ENCODE measurements at regions not wholly inside any gene's neighbourhood (a gene's known extent, or its start where the extent isn't known, plus 50 kb on each side); places are given as distances from the start of the nearest gene placed in this dataset.

DNA sequence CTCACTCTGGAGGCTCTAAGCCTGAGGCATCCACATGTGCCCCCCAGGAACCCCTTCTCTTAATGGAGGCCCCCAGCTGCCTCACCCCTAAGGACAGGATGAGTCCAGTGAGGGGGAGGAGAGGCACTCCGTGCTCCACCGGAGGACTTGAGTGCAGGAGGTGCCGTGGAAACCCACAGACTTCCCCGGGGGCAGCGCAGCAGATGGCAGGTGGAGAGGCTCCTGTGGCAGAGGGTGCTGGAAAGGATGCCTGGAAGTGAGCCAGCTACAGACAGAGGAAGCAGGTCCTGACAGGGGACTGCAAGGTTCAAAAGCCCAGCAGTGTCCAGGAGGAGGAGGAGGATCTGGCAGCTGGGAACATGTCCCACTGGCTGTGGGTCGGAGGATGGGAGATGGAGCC, 1384.0 kb downstream of the TBC1D22A start:
- DNase-seq (ENCODE audit: low read depth in 2 of 2), result no peak

DNA sequence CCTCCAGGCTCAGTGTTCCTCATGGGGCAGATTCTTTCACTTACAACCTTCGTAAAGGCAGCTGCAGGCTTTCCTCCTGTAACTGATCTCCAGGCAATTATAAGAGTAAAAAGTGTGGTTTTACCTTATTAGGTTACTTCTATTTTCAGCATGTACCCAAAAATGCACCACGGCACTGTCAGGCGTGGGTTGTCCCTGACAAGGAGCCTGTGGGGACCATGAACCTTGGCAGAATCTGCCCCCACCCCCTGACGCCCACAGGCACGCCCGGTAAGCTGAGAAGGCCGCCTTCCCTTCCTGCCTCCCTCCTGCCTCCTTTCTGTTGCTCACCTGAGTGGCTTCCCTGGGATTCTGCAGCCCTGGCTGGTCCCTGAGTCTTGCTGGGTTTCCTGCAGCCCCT, 1383.3 kb downstream of the TBC1D22A start:
- no peak for DNase-seq (ENCODE audit: low read depth in 2 of 2)

DNA sequence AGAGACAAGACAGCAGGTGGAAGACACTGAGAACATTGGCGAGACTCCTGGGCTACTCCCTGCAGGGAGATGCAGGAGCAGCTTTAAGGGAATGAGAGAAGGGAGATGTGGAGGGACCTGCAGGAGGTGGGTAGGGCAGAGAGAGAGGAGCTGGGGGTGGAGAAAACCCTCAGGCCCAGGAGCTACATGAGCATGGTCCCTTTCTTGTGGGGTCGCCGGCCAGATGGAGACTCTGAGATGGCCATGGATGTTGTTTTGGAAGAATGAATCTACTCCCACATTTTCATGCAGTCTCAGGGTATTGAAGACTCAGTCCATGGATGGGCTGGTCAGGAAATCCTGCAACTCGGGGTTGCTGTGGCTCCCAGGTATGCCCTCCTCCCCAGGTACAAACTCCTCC, 1381.9 kb downstream of the TBC1D22A start:
- DNase-seq (ENCODE audit: low read depth in 2 of 2), result no peak

DNA sequence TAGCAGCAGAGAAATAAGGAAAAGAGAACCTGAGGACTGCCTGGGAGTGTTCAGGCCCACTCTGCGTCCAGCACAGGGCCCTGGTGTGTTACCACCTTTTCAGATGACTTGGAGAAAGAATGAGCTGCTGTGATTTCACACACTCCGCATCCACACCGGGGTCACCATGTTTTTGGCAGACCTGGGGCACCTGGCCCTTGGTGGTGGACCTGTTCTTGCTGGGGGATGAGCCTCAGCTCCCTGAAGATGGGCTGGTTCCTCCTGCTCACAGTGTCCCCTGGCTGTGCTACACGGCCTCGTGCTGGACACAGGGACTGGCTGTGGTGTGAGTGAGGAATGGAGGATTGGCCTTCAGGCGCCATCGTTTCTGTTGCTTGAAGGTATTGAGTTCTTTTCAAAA, 1381.4 kb downstream of the TBC1D22A start:
- DNase-seq (ENCODE audit: low read depth in 2 of 2), result no peak

DNA sequence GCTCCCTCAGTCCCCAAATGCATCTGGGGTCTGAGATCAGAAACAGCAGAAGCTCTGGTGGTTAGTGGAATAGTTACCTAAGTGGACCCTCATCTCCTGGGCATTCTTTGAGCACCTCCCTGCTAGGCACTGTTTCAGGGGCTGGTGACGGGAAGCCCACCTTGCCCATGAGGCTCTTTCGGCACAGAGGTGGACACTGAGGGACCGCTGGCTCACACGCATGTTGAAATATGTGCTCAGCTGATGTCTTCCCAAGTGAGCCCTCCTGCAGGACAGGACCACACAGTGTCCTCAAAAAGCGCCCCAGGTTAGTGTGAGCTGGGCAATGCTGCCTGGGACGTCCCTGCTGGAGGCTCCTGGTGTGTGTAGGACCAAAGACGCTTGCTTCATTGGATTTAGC, 1379.9 kb downstream of the TBC1D22A start:
- DNase-seq (ENCODE audit: low read depth in 2 of 2), result no peak

DNA sequence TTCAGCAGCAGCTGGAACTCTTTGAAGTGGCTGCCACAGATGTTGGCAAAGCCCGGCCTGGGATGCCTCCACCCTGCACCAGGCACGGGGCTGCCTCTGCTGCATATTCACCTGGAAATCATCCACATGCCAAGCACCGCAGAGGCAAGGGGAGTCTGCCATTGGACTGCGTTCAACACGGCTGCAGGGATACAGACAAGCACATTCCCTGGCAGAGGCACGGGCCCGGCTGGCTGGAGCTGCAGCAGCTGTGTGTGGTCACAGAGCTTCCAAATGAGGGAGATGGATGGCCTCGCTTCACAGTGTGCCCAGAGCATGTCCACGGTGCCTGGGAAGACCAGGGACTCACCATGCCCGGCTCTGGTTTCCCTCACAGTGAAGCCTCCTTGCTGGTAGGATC, 1378.9 kb downstream of the TBC1D22A start:
- no peak for DNase-seq (ENCODE audit: low read depth in 2 of 2)

DNA sequence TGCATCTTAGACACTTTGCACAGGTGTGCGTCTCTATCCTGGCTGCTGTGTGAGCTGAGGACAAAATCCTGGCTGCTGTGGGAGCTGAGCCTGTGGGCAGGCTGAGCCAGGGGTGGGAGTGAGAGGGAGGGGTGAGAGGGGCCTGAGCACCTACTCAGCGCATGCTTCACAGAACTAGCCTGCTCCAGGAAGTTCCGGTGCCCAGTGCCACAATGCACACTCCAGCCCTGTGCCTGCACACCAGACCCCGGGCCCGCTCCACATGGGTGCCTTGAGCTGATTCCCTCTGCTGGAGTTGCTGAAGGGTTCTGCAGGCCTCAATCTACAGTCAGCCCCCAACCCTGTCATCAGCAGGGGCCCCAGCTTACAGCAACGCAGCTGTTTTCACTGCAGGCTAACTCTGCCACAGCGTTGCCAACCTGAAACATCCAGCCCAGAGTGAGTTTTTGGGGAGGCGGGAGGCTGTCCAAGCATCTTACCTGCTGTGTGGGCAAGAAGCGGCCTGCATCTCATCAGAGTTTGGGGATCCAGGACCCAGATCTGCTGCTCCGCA, 1377.9 kb downstream of the TBC1D22A start:
- DNase-seq (ENCODE audit: low read depth in 2 of 2), result no peak

DNA sequence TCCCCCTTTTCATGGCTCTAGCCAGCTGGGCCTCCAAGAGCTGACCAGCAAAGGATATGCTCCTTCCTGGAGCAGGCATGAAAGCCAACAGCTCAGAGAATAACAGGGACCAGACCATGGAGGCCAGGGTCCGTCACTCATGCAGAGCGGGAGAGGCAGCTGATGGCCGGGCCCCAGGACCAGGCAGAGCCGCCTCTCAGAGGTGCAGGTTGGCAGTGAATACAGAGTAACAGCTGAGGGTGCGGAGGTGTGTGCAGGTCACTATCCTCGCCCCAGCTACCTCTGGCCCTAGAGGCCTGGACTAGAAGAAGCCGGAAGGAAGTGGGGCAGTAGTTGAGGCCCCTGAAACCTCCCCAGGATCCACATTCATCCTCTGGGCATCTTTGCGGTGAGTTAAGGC, 1377.3 kb downstream of the TBC1D22A start:
- DNase-seq (ENCODE audit: low read depth in 2 of 2), result no peak

DNA sequence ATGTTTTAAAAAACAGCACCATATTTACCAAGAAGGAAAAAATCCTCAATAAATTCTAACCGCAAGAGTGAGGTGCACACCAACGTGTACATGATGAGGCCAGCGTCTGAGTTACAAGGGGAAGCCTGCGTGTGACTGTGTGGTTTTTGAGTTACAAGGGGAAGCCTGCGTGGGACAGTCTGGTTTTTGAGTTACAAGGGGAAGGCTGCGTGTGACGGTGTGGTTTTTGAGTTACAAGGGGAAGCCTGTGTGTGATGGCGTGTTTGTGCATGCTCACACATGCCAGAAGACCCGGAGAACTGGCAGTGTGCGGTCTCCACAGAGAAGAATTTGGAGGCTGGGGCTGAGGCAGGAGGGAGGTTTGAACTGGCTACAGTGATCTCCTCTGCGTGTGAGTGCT, 1376.4 kb downstream of the TBC1D22A start:
- DNase-seq (ENCODE audit: low read depth in 2 of 2), result no peak

DNA sequence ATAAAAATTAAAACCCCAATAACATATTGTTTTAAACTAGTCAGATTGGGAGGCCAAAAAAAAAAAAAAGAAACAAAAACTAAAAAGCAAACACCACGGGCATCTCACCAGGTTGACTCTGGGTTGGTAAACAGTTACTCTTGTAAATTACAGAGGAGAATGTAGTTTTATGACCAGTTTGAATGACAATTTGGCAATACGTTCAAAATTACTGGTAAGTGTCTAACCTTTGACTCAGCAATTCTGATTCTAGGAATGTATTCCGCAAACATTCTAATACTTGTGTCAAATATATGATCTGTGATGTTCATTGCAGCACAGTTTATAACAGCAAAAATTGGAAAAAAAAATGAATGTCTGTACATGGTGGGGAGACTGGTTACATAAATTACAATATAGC, 1376.0 kb downstream of the TBC1D22A start:
- no peak for DNase-seq (ENCODE audit: low read depth in 2 of 2)

DNA sequence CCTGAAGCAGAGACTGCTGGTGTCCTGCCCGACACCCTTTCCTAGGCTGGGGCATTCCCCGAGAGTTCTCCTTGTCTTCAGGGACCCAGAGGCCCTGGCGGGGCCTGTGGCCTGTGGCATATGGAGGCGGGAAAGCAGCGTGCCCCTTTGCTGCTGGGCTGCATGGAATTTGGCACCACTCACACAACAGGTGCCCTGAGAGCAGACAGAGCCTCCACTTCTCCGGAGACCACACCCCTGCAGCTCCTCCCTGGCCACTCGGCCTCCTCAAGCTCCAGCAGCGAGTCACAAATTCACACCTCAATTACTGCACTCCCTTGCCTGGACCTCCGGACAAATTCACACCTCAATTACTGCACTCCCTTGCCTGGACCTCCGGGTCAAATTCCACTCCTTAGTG, 1375.2 kb downstream of the TBC1D22A start:
- no peak for DNase-seq (ENCODE audit: low read depth in 2 of 2)

DNA sequence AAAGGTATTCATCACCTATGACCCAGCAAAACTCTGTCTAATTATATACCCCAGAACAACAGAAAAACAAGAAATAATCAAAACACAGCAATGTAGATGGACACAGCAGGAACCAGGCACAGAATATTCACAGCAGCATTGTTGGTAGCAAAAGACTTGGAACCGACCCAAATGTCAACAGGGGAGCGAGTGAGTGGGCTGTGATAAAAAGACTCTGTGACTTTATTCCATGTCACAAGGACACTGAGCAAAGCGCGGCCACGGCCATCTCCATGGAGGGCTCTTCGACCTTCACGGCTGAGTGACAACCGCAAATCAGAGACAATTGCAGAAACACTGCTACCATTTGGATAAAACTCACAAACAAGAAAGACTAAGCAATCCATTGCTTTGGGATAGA, 1373.1 kb downstream of the TBC1D22A start:
- DNase-seq (ENCODE audit: low read depth in 2 of 2), result no peak

DNA sequence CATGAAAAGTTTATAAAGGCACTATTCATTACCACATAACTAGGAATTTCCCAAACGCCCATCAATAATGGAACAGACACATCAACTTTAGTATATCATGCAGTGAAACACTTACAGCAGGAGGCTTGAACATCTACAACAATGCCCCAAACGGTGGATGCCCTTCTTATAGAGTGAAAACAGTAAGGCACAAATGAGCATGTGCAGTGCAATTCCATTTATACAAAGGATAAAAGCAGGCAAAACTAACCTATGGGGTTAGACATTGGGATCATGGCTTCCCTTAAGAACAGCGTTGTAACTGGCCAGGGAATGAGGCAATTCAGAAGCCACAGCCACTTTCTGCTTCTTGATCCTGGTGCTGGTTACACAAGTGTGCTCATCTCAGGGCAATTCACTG, 1363.0 kb downstream of the TBC1D22A start:
- DNase-seq (ENCODE audit: low read depth in 2 of 2), result no peak

DNA sequence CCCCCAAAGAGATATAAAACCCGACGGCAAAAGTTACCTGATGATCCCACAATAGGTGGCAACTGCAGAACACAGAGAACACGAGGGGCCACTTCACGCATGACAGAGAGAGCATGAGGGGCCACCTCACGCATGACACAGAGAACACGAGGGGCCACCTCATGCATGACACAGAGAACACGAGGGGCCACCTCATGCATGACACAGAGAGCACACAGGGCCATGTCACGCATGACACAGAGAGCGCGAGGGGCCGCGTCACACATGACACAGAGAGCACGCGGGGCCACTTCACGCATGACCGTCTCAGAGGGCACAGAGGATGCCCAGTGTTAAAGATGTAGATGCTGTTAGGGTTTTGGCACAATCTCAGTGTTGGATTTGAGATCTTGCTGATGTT, 1359.5 kb downstream of the TBC1D22A start:
- DNase-seq (ENCODE audit: low read depth in 2 of 2), result no peak

DNA sequence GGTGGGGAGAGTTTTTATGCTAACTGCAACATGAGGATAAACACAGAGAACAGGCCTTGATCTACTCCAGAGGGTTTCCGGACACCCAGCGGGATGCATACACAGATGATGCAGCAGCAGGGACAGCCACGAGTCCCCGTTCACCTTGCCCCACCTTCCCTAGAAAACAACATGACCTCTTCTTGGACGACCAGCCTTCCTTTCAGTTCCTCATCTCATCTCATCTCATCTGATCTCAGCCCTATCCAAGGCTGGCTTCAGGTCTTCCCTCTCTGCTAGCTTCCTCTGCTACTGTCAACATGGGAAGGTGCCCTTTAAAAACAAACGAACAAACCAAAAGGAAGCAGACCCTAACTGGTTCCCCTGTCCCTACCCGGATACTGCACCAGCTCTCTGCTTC, 1356.2 kb downstream of the TBC1D22A start:
- DNase-seq (ENCODE audit: low read depth in 2 of 2), result no peak

DNA sequence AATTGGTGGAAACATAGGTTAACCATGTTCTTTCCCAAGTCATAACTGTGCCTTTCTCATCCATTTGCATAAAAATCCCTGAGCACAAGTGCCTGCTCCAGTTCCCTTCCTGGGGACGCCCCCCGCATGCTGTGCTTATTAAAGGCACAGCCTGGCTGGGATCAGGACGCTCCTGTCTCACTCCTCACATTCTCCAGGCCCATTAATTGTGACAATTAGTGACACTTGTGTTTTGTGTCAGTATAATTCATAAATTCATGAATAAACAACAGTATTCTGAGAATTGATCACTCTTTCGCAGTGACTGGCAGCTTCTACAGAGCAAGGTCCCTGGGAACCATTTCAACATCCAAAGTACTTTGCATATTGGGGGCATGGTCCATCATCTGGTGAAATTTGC, 1354.4 kb downstream of the TBC1D22A start:
- DNase-seq (ENCODE audit: low read depth in 2 of 2), result no peak

DNA sequence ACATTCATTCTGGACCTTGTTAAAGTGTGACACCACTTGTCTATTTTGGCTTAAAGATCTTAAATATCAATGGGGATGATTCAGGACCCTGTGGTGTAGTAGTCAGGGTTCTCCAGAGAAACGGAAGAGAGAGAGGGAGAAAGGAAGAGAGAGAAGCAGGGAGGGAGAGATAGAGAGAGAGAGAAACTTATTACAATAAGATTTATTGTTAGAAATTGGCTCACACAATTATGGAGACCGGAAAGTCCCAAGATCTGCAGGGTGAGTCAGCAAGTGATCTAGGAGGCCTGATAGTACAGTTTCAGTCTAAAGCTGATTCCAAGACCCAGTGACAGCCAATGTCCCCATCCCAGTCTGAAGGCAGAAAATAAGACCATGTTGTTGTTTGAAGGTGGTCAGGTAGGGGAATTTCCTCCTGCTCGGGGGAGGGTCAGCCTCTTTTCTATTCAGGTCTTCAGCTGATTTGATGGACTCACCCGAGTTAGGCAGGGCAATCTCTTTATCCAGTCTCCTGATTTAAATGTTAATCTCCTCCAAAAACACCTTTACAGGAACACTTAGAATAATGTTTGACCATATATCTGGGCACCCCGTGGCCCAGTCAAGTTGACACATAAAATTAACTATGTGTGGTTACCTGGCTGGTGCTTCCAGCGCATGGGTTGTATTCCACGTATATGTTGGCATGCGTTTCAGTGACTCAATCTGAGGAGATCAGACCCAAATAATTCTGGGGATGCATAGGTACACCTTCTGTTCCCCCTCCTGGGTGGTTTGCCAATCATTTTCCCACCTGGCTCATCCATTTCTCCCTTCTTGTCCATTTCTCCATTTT, 1350.5 kb downstream of the TBC1D22A start:
- no peak for DNase-seq (ENCODE audit: low read depth in 2 of 2)

DNA sequence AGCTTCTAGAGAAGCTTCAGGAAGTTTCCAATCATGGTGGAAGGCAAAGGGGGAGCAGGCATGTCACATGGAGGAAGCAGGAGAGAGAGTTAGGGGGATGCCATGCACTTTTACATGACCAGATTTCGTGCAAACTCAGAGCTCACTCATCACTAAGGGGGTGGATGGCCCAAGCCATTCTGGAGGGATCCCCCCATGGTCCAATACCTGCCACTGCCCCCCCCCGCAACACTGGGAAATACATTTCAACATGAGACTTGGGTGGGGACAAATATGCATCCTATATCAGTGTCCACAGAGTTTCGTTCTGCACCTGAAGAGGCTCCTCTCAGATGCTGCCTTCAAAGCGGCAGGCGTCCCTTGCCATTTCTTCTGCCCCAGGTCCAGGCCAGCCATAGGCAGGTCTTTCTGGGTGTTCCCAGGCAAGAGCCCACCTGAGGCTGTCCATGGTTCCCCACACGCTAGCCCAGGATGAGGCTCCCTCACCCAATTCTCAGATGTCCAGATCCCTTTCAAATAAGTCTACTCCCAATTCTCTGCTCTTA, 1344.3 kb downstream of the TBC1D22A start:
- DNase-seq (ENCODE audit: low read depth in 2 of 2), result no peak

DNA sequence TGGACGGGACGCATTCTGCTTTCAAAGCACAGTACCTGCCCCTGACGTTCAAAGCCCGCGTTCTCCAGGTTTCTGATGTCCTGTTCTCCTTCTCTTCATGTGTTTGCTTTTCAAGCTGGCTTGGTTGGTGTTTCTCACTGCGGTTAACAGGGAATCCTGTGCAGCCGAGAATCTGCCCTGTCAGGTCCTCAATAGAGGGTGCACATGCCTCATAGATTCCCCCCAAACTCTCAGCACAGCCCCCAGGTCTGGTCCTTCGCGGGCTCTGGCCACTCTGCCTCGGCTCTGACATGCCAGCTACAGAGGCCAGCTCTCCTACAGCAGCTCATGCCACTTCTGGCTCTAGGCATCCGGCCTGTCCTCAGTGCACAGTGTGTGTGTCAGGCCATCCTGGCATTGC, 1343.8 kb downstream of the TBC1D22A start:
- no peak for DNase-seq (ENCODE audit: low read depth in 2 of 2)

DNA sequence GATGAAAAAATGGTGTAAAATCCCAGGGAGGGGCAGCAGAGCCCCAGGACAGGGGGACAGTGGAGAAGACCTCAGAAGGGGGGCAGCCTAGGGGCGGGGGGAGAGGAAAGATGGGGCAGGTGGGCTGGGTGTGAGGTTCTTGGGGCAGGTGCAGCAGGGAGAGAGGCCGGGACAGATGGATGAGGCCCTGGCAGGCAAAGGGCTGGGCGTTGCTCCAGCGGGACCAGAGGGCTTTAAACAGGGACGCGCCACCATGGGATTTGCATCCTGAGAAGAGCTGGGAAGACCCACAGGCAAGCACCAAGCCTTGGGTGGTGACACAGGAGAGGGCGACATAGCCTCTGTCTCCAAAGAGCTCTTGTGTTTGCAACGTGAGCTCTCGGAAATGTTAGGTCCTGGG, 1342.8 kb downstream of the TBC1D22A start:
- no peak for DNase-seq (ENCODE audit: low read depth in 2 of 2)

DNA sequence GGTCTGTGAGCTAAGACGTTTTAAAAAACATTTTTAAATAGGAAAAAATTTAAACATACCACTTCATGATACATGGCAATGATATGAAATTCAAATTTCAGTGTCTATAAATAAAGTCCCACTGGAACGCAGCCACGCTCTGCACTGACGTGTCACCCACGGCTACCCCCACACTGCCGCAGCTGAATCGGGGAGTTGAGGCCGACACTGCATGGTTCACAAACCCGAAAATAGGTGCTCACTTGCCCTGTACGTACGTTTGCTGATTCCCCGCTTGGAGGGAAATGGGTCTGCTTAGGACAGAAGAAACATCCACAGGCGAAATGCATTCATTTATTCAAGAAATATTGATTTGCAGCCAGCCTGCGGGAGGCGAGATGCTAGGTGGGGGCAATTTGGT, 1342.3 kb downstream of the TBC1D22A start:
- DNase-seq (ENCODE audit: low read depth in 2 of 2), result no peak

DNA sequence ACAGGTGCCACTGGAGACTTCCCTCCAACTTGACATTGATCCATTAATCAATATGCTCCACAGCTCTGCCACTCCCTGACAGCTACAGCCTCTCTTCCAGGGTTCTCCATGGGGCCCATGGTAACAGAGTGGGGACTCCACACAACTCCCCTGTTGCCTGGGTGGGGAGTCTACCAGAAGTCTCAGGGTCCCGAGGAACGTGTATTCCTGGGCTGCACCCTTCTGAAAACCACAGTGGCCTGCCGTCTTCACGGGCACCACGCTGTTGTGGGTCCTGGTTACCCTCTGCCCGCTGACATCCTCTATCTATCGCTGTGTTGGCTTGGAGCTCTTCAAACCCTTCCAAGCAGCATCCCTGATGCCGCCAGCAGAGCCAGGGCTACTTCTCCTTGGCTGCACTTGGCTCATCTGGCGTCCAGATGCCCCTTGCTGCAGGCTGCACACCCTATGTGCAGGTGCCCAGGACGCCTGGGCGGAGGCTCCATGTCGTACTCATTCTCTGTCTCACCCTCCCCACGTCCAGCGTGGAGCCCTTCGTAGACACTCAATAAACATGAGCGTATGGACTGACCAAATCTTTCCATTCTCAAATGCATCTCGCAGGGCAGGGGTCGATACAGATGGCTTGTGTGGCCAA, 1341.8 kb downstream of the TBC1D22A start:
- no peak for DNase-seq (ENCODE audit: low read depth in 2 of 2)
